ENCODE measurements at regions not wholly inside any gene's neighbourhood (a gene's known extent, or its start where the extent isn't known, plus 50 kb on each side); places are given as distances from the start of the nearest gene placed in this dataset.

DNA sequence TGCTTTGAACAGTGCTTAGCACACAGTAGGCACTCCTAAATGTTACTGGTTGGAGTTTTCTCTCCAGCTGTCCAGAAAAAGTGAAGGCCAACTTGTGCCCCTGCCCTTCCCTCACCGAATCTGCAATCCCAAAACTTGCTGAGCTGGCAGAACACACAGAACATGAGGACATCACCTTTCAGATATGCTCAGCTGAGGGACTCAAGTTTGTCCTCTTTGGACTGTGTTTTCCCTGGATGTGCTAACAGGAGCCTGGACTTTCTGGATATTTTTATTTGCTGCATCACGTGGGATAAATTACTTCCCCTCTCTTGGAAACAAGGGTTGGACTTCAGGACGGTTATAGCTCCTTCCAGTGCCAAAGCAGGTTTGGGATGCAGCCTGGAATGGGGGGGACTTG, 59.5 kb upstream of the SMAD6 start:
- ATAC-seq (ENCODE audit: poor library complexity) = no peak
- no peak for DNase-seq
- Mint-ChIP-seq H3K4me3 (no peak overlapping the region), H3K4me1 (ENCODE audit: low read depth) (peaks cover 7% of the 10 kb centered on the region), H3K36me3 (ENCODE audit: low read depth) (no peaks in the 10 kb centered on the region), H3K9me3 (no peaks in the 10 kb centered on the region), H3K27ac (no peak overlapping the region), H3K27me3 (no peaks in the 10 kb centered on the region)
- CTCF ChIA-PET = interaction anchor here (0.6 kb wide), 1 partner anchor 33 kb away, joined by 3 read pairs; no protein-coding TSS in a partner anchor
- TF ChIP-seq, protein P1, sequence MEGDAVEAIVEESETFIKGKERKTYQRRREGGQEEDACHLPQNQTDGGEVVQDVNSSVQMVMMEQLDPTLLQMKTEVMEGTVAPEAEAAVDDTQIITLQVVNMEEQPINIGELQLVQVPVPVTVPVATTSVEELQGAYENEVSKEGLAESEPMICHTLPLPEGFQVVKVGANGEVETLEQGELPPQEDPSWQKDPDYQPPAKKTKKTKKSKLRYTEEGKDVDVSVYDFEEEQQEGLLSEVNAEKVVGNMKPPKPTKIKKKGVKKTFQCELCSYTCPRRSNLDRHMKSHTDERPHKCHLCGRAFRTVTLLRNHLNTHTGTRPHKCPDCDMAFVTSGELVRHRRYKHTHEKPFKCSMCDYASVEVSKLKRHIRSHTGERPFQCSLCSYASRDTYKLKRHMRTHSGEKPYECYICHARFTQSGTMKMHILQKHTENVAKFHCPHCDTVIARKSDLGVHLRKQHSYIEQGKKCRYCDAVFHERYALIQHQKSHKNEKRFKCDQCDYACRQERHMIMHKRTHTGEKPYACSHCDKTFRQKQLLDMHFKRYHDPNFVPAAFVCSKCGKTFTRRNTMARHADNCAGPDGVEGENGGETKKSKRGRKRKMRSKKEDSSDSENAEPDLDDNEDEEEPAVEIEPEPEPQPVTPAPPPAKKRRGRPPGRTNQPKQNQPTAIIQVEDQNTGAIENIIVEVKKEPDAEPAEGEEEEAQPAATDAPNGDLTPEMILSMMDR (IDR thresholded peaks at IDR 0.05) = no peak
- Histone ChIP-seq H3K27ac (ENCODE audit: low read depth in 1 of 2, low read length in 2 of 2) (no peak overlapping the region), H3K9me3 (ENCODE audit: control insufficient read depth in 1 of 2, insufficient read depth in 1 of 2, low read length in 2 of 2) (no peaks in the 10 kb centered on the region), H3K27me3 (ENCODE audit: control insufficient read depth in 1 of 2, insufficient read depth in 2 of 2, low read length in 2 of 2) (no peaks in the 10 kb centered on the region), H3K4me1 (ENCODE audit: insufficient read depth, low read length) (peaks cover 13% of the 10 kb centered on the region), H3K4me3 (ENCODE audit: low read length) (no peak overlapping the region), H3K36me3 (ENCODE audit: insufficient read depth, low read length) (no peaks in the 10 kb centered on the region)
- intact Hi-C loops (cut with DNase I, micrococcal nuclease) = no loop called here
- POLR2A ChIA-PET = no interaction called here

DNA sequence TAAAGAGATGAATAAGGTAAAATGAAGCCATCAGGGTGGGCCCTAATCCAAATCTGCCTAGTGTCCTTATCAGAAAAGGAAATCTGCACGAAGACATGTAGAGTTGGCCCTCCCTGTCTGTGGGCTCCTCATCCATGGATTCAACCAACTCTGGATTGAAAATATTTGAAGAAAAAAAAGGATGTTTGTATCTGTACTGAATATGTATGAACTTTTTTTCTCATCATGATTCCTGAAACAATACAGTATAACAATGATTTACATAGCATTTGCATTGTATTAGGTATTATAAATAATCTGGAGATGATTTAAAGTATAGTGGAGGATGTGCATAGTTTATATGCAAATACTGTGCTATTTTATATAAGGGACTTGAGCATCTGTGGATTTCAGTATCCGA, 59.0 kb upstream of the SMAD6 start:
- H3K9me3 Mint-ChIP-seq = no peaks in the 10 kb centered on the region
- no peaks in the 10 kb centered on the region for H3K36me3 Mint-ChIP-seq (ENCODE audit: low read depth)
- Histone ChIP-seq H3K9me3 (ENCODE audit: control insufficient read depth in 1 of 2, insufficient read depth in 1 of 2, low read length in 2 of 2) (no peaks in the 10 kb centered on the region), H3K27me3 (ENCODE audit: control insufficient read depth in 1 of 2, insufficient read depth in 2 of 2, low read length in 2 of 2) (no peaks in the 10 kb centered on the region), H3K36me3 (ENCODE audit: insufficient read depth, low read length) (no peaks in the 10 kb centered on the region), H3K4me1 (ENCODE audit: insufficient read depth, low read length) (peaks cover 11% of the 10 kb centered on the region), H3K27ac (ENCODE audit: low read depth in 1 of 2, low read length in 2 of 2) (no peak overlapping the region), H3K4me3 (ENCODE audit: low read length) (no peak overlapping the region)
- ChIA-PET POLR2A (no interaction called here), CTCF (no interaction called here)
- DNase-seq (no peak), ATAC-seq (ENCODE audit: poor library complexity) (no peak)
- H3K27ac Mint-ChIP-seq = no peak overlapping the region
- no peaks in the 10 kb centered on the region for H3K27me3 Mint-ChIP-seq
- H3K4me3 Mint-ChIP-seq = no peak overlapping the region
- TF ChIP-seq, protein P1 (IDR thresholded peaks at IDR 0.05) = no peak
- intact Hi-C loops (cut with DNase I, micrococcal nuclease) = no loop called here
- peaks cover 7% of the 10 kb centered on the region for H3K4me1 Mint-ChIP-seq (ENCODE audit: low read depth)

DNA sequence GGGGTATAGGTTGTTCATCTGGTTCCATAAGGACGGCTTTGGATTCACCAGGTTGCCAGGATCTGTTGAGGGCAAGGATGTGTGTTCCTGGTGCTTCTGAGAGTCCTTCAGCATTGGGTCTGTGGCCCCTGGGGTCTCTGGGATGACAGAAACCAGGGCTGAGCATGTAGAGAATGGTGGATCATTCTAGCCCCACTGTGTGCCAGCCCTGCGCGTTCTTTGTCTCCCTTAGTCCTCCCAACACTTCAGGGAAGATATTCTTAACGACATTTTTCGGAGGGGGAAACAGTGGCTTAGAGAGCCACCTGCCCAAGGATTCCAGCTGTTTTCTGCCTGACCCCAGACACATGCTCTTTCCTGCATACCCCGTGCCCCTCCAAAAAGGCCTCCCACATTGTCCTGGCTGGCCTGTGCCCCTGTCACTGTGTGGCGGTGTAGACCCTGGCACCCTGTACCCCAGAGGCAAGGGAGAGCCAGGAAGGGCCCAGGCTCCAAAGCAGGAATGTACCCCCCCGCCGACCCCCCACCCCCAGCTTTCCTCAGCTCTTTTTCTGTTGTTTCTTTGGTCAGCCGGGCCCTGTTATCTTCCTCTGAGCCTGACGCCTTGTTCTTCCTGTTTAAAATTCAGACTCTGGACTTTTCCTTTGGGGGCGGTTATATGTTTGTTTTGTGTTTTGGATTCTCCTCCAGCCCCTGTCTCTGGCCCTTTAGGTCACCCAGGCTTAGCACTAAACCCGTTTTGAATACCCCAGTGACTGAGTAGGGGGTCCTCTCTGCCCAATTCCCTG, 57.8 kb upstream of the SMAD6 start:
- H3K36me3 Mint-ChIP-seq (ENCODE audit: low read depth) = no peaks in the 10 kb centered on the region
- no peaks in the 10 kb centered on the region for H3K4me1 ChIP-seq (ENCODE audit: insufficient read depth, low read length)
- no peak overlapping the region for H3K27ac ChIP-seq (ENCODE audit: low read depth in 1 of 2, low read length in 2 of 2)
- intact Hi-C loops (cut with DNase I, micrococcal nuclease) = no loop called here
- no peak overlapping the region for H3K27ac Mint-ChIP-seq
- no peak overlapping the region for H3K4me3 ChIP-seq (ENCODE audit: low read length)
- H3K4me3 Mint-ChIP-seq = no peak overlapping the region
- TF ChIP-seq, protein P1 (IDR thresholded peaks at IDR 0.05) = no peak
- H3K27me3 Mint-ChIP-seq = no peaks in the 10 kb centered on the region
- H3K9me3 Mint-ChIP-seq = no peaks in the 10 kb centered on the region
- ChIA-PET CTCF (no interaction called here), POLR2A (no interaction called here)
- no peaks in the 10 kb centered on the region for H3K36me3 ChIP-seq (ENCODE audit: insufficient read depth, low read length)
- no peaks in the 10 kb centered on the region for H3K27me3 ChIP-seq (ENCODE audit: control insufficient read depth in 1 of 2, insufficient read depth in 2 of 2, low read length in 2 of 2)
- H3K9me3 ChIP-seq (ENCODE audit: control insufficient read depth in 1 of 2, insufficient read depth in 1 of 2, low read length in 2 of 2) = no peaks in the 10 kb centered on the region
- ATAC-seq (ENCODE audit: poor library complexity) (no peak), DNase-seq (no peak)
- no peaks in the 10 kb centered on the region for H3K4me1 Mint-ChIP-seq (ENCODE audit: low read depth)
